GM19240 (cell line): ENCODE measurements at regions not wholly inside any gene's neighbourhood (a gene's known extent, or its start where the extent isn't known, plus 50 kb on each side); places are given as distances from the start of the nearest gene placed in this dataset.
"Not testable (repeated sequence)": the region's sequence is repeated elsewhere in the genome, so short reads cannot be mapped to it uniquely, and the experiment has no call there.

Experiments
- DNase-seq: peaks from one replicate; pipeline ENCODE4 v3.0.0; 2011; ENCODE audit warnings: low spot score; ENCODE audit not compliant: insufficient read length

DNA sequence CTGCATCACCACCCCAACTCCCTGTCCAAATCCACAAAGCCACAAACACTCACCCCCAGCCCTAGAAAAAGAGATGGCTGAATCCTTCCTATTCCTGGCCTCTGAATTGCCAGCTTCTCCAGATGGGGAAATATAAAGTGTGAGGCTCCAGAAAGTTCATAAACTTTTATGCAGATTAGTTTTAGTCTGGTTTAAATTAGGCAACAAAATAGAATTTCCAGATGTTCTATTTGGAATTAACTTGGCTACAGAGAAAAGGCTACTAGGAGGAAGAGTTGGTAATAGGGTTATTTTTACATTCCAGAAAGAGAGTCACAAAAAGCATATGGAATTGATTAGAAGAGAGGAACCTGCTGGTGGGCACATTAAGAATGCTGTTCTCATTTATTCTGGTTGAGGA lies 56.0 kb downstream of the EN1 start:
- DNase-seq, result no peak

DNA sequence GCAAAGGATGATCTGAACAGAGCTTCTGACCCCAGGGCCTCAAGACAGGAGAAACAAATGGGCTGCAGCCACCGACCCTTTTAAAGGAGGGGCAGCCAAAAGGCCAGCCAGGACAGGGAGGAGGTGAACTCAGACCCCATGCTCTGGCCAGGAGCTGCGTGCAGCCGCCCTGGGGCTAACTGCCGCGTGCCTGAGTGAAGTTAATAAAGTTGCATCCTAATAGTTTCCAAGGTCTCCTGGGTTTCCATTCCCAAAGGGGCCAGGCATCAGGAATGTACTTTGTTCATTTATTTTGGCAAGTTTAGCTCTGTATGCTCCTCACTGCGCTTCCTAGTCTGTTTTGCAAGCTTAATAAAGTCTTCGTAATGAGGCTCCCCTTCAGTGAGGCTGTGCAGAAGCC lies 60.7 kb downstream of the EN1 start:
- DNase-seq, result no peak

- DNase-seq, result no peak
These were observed 62.6 kb downstream of the EN1 start for GRCh38 chr2:118784860-118785259.

GRCh38 chr2:118779362-118779761 lies 68.1 kb downstream of the EN1 start:
- DNase-seq, result no peak

DNA sequence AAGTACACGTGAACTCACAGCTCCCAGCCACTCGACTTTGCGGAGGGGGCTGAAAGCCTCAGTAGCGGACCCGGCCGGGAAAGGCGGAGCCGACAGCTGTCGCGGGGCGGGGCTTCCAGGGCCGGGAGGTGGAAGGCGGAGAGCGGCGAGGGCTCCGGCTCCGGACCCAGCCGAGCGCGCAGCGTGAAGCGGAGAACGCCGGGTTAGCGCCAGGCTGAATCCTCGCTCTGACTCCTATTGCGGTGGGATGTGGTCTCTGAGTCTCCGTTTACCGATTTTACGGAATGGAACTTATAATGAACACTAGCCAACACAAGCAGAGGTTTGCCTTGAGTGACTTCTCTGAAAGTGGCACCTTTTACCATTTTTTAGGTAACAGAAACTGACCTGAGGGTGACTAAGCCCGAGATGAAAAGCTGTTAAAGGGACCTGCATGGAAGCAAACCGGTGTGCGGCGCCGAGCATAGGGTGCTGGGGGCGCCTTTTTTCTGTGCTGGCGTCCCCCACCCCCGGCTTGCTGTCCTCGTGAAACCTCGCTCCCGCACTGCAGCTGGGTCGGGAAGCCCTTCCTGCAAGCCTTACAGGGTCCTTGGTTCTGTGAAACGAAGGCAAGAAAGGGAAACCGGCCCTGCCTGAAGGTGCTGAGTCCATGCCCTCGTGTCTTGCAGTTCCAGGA lies 72.9 kb downstream of the EN1 start:
- DNase-seq, result no peak

- DNase-seq, result no peak
These were observed 73.6 kb downstream of the EN1 start for GRCh38 chr2:118773826-118774225.

GRCh38 chr2:118772487-118773200 lies 74.8 kb downstream of the EN1 start:
- no peak for DNase-seq

- DNase-seq, result no peak
These were observed 77.6 kb downstream of the EN1 start for GRCh38 chr2:118769707-118770400.

DNA sequence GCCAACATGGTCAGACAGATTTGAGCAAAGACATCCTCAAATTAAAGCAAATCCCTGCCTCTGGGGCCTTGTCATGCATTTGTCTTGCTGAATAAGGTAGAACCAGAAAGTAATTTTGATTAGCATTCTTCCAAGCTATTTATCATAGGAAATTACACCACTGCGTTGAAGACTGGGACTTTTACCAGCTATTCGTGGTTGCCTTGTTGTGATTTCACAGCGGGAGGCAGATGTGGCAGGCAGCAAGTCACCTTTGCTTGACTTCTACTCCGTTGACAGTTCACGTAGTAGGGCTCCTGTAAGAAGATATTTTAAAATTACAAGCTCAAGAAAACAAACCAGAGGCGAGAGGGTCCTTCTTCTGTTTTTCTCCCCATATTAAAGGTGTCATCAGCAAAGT lies 80.6 kb downstream of the EN1 start:
- DNase-seq, result no peak

DNA sequence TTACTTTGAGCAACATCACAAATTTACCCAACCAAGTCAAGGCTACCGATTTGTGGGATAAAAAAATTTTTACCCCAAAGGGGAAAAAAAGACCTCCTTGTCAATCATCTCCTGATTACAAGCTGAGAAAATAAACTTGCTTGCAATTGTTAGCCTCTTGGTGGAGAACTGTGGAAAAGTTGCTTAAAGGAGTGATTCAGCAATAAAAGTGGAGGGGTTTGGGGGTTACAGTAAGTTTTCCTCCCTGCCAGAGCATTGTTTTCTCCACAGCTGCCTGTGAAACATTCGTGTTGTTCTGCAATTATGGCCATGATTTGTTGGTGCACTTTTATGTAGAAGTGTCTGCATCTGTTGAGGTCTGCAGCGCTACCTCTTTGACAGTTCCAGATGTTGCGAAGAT lies 82.6 kb downstream of the EN1 start:
- no peak for DNase-seq

DNA sequence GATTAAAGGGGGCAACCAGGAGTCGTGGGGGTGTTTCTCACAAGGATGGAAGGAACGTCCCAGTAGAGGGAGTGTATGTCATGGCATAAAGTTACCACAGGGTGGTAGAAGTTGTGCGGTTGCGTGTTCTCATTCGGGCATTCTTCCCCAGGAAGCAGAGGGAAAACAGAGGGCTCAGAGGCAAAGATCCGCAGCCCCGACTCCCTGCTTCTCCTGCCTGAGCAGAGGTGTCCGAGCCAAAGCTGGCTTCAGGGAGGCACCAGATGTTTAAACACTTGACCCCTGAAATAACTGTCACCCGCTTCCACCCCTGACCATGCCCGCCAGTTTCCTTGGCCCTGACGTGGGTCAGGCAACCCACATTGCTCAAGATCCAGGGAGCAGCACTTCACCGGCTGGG lies 83.7 kb downstream of the EN1 start:
- DNase-seq, result no peak

GRCh38 chr2:118762290-118762689 lies 85.2 kb downstream of the EN1 start:
- DNase-seq, result no peak

- no peak for DNase-seq
These were observed 85.7 kb downstream of the EN1 start for GRCh38 chr2:118761771-118762170.

GRCh38 chr2:118755901-118756300 lies 91.5 kb downstream of the EN1 start:
- no peak for DNase-seq

DNA sequence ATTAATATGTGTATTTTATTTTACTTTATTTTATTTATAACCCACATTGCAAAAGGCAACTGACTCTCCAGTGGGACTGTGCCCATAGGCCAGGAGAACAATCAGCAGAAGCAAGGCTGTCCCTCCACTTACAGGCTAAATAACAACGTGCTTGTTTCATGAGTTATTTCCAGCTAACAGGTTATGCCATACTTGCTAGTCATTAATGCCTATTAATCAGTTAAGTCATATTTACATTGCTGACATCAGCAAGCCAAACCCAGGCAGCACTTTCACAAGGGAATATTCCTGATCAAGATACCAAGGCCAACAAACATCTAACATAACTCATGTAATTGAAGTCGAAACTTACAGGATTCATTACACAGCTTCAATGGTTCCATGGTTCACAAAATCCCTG lies 92.1 kb downstream of the EN1 start:
- DNase-seq, result no peak

DNA sequence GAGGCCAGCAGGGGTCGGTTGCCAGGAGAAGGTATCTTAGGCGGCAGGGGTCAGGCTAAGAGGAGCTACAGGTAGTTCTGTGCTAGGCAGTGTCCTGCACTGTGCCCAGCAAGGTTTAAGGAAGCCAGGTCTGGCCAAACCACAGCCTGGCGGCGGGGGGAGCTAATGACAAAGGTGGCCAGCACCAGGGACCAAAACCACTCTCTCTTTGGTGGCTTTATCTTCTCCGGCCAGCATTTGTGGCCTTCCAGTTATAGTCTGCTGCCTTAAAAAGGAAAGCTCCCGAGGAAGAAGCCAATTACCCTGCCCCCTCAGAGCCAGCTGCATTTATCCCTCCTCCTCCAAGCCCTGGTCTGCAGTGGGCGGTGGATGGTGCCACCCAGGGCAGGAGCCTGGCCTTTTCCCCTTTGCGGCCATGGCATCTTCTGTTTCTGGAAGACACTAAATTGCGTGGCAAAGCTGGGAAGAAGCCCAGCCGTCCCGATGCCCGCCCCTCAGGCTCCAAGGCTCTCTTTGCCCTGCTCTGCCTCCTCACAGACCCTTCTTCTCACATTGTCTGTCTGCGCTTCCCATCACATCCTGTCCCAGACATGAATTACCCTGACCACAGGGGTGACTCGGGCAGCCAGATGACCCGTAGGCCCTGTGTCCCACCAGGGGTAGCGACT lies 94.6 kb downstream of the EN1 start:
- DNase-seq, result no peak

DNA sequence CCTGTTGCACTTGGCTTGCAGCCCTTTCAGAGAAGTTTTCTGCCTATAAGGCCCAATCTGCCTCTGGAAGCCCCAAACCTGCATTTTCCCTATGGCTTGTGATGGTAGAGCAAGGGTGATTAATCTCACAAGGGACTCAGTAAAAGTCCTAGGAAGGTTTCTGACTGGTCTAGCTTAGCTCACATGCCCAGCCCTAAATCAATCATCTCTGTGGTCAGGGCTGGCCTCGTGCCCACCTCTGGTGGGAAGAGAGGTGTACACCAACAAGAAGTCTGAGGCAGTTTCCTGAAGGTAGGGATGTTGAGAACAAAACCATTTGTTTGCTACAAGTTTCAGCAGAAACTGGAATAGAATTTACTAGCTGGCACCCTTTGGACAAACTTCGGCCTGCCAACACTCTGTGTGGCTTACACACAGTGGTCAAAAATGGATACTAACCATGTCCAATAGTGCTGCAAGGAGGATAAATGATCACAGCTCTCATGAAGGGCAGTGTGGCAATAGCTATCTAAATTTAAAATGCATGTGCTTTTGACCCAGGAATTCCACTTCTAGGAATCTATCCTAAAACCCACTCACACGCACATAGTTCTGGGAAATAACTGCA lies 96.4 kb downstream of the EN1 start:
- no peak for DNase-seq

DNA sequence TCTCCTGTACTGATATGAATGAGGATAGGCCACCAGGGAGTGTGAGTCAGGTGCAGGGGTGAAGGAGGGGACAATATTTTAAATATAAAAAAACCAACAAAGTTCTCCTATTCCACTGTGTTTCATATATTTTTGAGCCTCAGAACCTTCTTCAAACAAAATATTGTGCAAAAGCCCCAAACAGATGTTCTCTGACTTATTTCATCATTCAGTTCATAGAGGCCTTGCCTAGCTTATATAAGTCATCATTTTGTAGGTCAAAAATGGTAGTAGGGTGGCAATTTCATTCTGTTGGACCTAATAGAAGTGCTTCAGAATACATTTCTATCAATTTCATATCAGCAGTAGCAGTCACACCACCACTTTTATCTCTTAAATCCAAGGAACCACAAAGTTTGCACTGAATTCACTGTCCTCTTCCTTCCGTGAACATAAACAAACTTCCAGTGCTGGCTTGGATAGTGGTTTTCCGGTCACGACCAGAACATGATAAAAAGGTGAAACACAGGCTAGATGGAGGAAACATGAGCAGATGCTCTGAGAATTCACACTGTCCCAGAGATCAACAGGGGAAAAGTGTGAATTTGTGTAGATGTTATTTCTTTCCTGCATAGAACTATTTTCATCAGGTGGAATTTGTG lies 99.1 kb downstream of the EN1 start:
- no peak for DNase-seq

DNA sequence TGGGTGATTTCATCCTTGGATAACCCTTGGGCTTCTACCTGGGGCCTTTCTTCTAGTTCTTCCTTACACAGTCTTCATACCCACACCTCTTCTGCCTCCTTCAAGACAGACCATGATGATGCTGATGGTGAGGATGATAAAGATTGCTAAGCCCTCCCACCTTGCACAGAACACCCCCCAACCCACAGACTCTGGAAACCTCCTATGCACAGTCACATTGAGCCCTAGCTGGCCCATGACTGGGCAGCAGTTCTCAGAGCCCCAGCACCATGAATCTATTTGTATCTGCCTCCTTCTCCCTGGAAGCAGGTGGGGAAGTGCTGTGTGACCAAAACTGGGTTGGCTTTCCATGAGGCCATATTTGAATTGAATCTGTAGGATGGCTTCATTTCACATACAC lies 99.8 kb downstream of the EN1 start:
- no peak for DNase-seq

DNA sequence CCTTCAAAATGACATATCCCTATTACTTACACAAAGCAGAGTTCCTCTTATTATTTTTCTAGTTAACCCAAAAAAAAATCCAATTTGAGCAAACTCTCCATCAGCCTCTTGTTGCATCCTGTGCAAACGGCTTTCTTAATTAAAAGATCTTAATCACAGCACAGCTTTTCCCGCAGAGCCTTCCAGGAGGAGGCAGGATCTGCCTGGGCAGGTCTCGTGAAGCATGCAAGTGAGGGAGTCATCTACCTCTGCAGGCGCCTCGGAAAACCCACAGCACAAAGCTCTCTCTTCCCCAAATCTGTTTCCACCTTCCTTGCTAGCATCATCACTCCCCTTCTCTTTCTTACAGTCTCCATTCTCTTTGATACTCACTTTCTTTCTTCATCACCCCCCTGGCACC lies 100.4 kb downstream of the EN1 start:
- DNase-seq, result no peak

DNA sequence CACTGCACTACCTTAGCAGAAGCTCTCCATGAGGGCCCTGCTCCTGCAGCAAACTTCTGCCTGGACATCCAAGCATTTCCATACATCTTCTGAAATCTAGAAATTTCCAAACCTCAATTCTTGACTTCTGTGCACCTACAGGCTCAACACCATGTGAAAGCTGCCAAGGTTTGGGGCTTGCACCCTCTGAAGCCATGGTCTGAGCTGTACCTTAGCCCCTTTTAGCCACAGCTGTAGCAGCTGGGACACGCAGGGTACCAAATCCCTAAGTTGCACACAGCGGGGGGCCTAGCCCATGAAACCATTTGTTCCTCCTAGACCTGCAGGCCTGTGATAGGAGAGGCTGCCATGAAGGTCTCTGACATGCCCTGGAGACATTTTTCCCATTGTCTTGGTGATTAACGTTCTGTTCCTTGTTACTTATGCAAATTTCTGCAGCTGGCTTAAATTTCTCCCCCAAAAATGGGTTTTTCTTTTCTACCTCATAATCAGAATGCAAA lies 102.7 kb downstream of the EN1 start:
- not testable (repeated sequence) for DNase-seq
